Activated B cell treated with CpG ODN at 0.5 μM for 24 hours (primary cell): ENCODE measurements at regions not wholly inside any gene's neighbourhood (a gene's known extent, or its start where the extent isn't known, plus 50 kb on each side); places are given as distances from the start of the nearest gene placed in this dataset.
"Not testable (repeated sequence)": the region's sequence is repeated elsewhere in the genome, so short reads cannot be mapped to it uniquely, and the experiment has no call there.

Experiments used
- ATAC-seq: fragments of 200-7000 bp; cut with Tn5 transposase; one replicate; pipeline ENCODE4 v1.10.0; 2021; ENCODE audit warnings: low read depth, mild to moderate bottlenecking, moderate library complexity
- CTCF ChIA-PET: fragments of 350-600 bp; sonication (Branson Sonifier 250); formaldehyde crosslinking; loops from one replicate; lab custom pipeline; 2021; ENCODE audit warnings: antibody characterized with exemption; lab: Charles Lee
- POLR2A ChIA-PET: fragments of 350-600 bp; sonication (Branson Sonifier 250); formaldehyde crosslinking; loops from one replicate; lab custom pipeline; 2021; ENCODE audit warnings: antibody characterized with exemption; lab: Charles Lee
- DNase-seq: peaks from one replicate; pipeline ENCODE4 v3.0.0; 2022
- H3K27ac Mint-ChIP-seq: one replicate; pipeline ENCODE4 v1.8.0; 2020; ENCODE audit warnings: mixed read lengths
- H3K27me3 Mint-ChIP-seq: one replicate; pipeline ENCODE4 v1.8.0; 2021; ENCODE audit warnings: mixed read lengths
- H3K36me3 Mint-ChIP-seq: one replicate; pipeline ENCODE4 v1.8.0; 2021; ENCODE audit warnings: low read depth, mixed read lengths
- H3K4me1 Mint-ChIP-seq: one replicate; pipeline ENCODE4 v1.8.0; 2021; ENCODE audit warnings: mixed read lengths
- H3K4me3 Mint-ChIP-seq: one replicate; pipeline ENCODE4 v1.8.0; 2020; ENCODE audit warnings: mild to moderate bottlenecking, mixed read lengths
- H3K9me3 Mint-ChIP-seq: one replicate; pipeline ENCODE4 v1.8.0; 2020; ENCODE audit warnings: mixed read lengths
- intact Hi-C: fragments of 100-400 bp; cut with micrococcal nuclease; formaldehyde crosslinking; loops from one replicate; pipeline ENCODE4 v1.15.1; 2024
- TF ChIP-seq, protein P1 (sequence below): fragments of 200-600 bp; IDR thresholded peaks from one replicate; pipeline ENCODE4 v1.8.0; 2022; ENCODE audit warnings: antibody characterized with exemption, mild to moderate bottlenecking

GRCh38 chr2:65749545-65749944, 317.1 kb upstream of the SPRED2 start:
- H3K36me3 Mint-ChIP-seq, result no peaks in the 10 kb centered on the region
- DNase-seq (no peak), ATAC-seq (no peak)
- POLR2A ChIA-PET, result no interaction called here
- no peaks in the 10 kb centered on the region for H3K9me3 Mint-ChIP-seq
- peaks cover 4% of the 10 kb centered on the region for H3K27me3 Mint-ChIP-seq
- intact Hi-C loops, result no loop called here
- H3K4me3 Mint-ChIP-seq, result no peak overlapping the region
- CTCF ChIA-PET, result no interaction called here
- no peak overlapping the region for H3K27ac Mint-ChIP-seq
- no peaks in the 10 kb centered on the region for H3K4me1 Mint-ChIP-seq
- TF ChIP-seq, protein P1, sequence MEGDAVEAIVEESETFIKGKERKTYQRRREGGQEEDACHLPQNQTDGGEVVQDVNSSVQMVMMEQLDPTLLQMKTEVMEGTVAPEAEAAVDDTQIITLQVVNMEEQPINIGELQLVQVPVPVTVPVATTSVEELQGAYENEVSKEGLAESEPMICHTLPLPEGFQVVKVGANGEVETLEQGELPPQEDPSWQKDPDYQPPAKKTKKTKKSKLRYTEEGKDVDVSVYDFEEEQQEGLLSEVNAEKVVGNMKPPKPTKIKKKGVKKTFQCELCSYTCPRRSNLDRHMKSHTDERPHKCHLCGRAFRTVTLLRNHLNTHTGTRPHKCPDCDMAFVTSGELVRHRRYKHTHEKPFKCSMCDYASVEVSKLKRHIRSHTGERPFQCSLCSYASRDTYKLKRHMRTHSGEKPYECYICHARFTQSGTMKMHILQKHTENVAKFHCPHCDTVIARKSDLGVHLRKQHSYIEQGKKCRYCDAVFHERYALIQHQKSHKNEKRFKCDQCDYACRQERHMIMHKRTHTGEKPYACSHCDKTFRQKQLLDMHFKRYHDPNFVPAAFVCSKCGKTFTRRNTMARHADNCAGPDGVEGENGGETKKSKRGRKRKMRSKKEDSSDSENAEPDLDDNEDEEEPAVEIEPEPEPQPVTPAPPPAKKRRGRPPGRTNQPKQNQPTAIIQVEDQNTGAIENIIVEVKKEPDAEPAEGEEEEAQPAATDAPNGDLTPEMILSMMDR, result no peak

GRCh38 chr2:65747875-65748274, 315.5 kb upstream of the SPRED2 start:
- DNase-seq, H3K27me3 Mint-ChIP-seq, CTCF ChIA-PET, ATAC-seq, H3K4me1 Mint-ChIP-seq, H3K4me3 Mint-ChIP-seq, H3K27ac Mint-ChIP-seq, H3K36me3 Mint-ChIP-seq, H3K9me3 Mint-ChIP-seq, intact Hi-C loops, POLR2A ChIA-PET: not testable (repeated sequence)

GRCh38 chr2:65746931-65747675, 314.7 kb upstream of the SPRED2 start:
- intact Hi-C loops, result no loop called here
- H3K36me3 Mint-ChIP-seq, result no peaks in the 10 kb centered on the region
- peaks cover 7% of the 10 kb centered on the region for H3K27me3 Mint-ChIP-seq
- no peak overlapping the region for H3K27ac Mint-ChIP-seq
- H3K9me3 Mint-ChIP-seq, result no peaks in the 10 kb centered on the region
- DNase-seq, result no peak
- H3K4me1 Mint-ChIP-seq, result no peaks in the 10 kb centered on the region
- CTCF ChIA-PET, result no interaction called here
- no peak overlapping the region for H3K4me3 Mint-ChIP-seq
- POLR2A ChIA-PET, result no interaction called here
- TF ChIP-seq, protein P1, result no peak
- ATAC-seq, result no peak

DNA sequence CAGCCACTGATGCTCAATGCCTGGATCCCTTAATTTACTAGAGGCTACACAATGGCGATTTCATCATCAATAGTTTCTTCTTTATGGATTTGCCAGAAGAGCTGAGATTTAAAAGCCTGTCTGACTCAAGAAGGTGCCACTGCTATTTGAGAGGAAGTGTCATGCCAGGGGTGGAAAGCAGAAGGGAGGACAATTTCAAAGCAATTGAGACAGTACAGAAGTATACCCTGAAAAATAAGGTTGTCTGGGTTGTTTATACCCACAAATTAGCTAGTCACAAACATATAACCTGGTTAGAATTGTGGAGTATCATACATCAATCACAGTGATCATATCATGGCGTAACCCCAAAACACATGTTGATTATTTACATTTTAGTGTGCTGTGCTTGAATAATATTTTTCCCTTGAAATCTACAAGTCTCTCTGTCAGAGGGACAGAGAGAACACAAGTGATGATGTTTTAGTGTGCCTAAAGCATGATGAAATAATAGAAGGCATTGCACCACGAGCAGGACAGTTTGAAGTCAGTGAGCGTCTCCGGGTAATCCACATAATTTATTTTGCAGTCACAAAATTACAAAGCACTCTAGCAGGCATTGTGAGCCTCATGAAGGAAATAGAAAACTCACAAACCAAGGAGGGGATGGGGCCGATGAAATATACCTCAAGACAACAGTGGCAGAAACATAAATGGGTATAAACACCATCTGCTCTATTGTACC, 312.2 kb upstream of the SPRED2 start:
- no peak for DNase-seq
- ATAC-seq, result no peak
- ChIA-PET CTCF (no interaction called here), POLR2A (no interaction called here)
- Mint-ChIP-seq H3K4me1 (no peaks in the 10 kb centered on the region), H3K4me3 (no peak overlapping the region), H3K27ac (no peak overlapping the region), H3K27me3 (peaks cover 16% of the 10 kb centered on the region), H3K36me3 (no peaks in the 10 kb centered on the region), H3K9me3 (peaks cover 3% of the 10 kb centered on the region)
- TF ChIP-seq, protein P1, result no peak
- intact Hi-C loops, result no loop called here

DNA sequence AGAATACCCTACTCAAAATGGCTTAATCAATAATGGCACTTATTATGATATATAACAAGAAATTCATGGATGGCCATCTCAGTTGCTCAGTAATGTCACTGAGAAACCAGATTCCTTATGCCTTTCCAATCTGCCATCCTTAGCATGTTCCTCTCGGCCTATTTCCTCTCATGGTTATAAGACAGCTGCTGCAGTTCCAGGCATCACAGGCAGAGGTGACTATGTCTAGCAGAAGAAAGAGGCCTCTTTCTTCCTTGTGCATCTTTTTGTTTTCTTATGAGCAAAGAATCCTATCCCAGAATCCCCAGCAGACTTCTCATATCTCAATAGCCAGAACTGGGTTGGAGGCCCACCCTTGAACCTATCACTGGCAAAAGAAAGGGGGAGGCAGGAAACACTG, 310.6 kb upstream of the SPRED2 start:
- intact Hi-C loops, result no loop called here
- ATAC-seq (no peak), DNase-seq (no peak)
- H3K27me3 Mint-ChIP-seq, result peaks cover 16% of the 10 kb centered on the region
- H3K27ac Mint-ChIP-seq, result no peak overlapping the region
- POLR2A ChIA-PET, result no interaction called here
- CTCF ChIA-PET, result no interaction called here
- no peaks in the 10 kb centered on the region for H3K36me3 Mint-ChIP-seq
- TF ChIP-seq, protein P1, result no peak
- peaks cover 3% of the 10 kb centered on the region for H3K9me3 Mint-ChIP-seq
- H3K4me3 Mint-ChIP-seq, result no peak overlapping the region
- H3K4me1 Mint-ChIP-seq, result no peaks in the 10 kb centered on the region
